NCI-H1048 (cell line): ENCODE measurements at regions not wholly inside any gene's neighbourhood (a gene's known extent, or its start where the extent isn't known, plus 50 kb on each side); places are given as distances from the start of the nearest gene placed in this dataset.
"Not testable (repeated sequence)": the region's sequence is repeated elsewhere in the genome, so short reads cannot be mapped to it uniquely, and the experiment has no call there.

Experiments
- DNase-seq: peaks from one replicate; lab custom pipeline; 2025; lab: John Stamatoyannopoulos, UW

GRCh38 chr12:59517522-59517921 is 78.3 kb upstream of the SLC16A7 start:
- no peak for DNase-seq

GRCh38 chr12:59500915-59501314 is 94.9 kb upstream of the SLC16A7 start:
- no peak for DNase-seq

GRCh38 chr12:59500335-59500734 is 95.5 kb upstream of the SLC16A7 start:
- no peak for DNase-seq

- no peak for DNase-seq
These were observed 96.1 kb upstream of the SLC16A7 start for GRCh38 chr12:59499774-59500173.

- DNase-seq: no peak
These were observed 101.2 kb upstream of the SLC16A7 start for GRCh38 chr12:59494617-59495016.

GRCh38 chr12:59491877-59492276 is 104.0 kb upstream of the SLC16A7 start:
- DNase-seq: no peak

GRCh38 chr12:59486827-59487226 is 109.0 kb upstream of the SLC16A7 start:
- no peak for DNase-seq

GRCh38 chr12:59484575-59484974 is 111.3 kb upstream of the SLC16A7 start:
- DNase-seq: no peak

GRCh38 chr12:59474236-59474635 is 121.6 kb upstream of the SLC16A7 start:
- DNase-seq: not testable (repeated sequence)

GRCh38 chr12:59472273-59472672 is 123.6 kb upstream of the SLC16A7 start:
- no peak for DNase-seq

GRCh38 chr12:59459966-59460660 is 135.7 kb upstream of the SLC16A7 start:
- no peak for DNase-seq

- no peak for DNase-seq
These were observed 142.4 kb upstream of the SLC16A7 start for GRCh38 chr12:59453475-59453874.

- no peak for DNase-seq
These were observed 143.1 kb upstream of the SLC16A7 start for GRCh38 chr12:59452746-59453145.

- no peak for DNase-seq
These were observed 143.6 kb upstream of the SLC16A7 start for GRCh38 chr12:59452259-59452658.

- no peak for DNase-seq
These were observed 149.7 kb upstream of the SLC16A7 start for GRCh38 chr12:59446116-59446515.

- DNase-seq: no peak
These were observed 150.9 kb upstream of the SLC16A7 start for GRCh38 chr12:59444932-59445331.

- DNase-seq: no peak
These were observed 163.8 kb upstream of the SLC16A7 start for GRCh38 chr12:59432057-59432456.

GRCh38 chr12:59431266-59431665 is 164.6 kb upstream of the SLC16A7 start:
- DNase-seq: no peak

- DNase-seq: no peak
These were observed 166.1 kb upstream of the SLC16A7 start for GRCh38 chr12:59429766-59430165.

GRCh38 chr12:59425798-59426197 is 170.0 kb upstream of the SLC16A7 start:
- no peak for DNase-seq

GRCh38 chr12:59424666-59425065 is 171.2 kb upstream of the SLC16A7 start:
- DNase-seq: not testable (repeated sequence)

- no peak for DNase-seq
These were observed 181.8 kb upstream of the SLC16A7 start for GRCh38 chr12:59414051-59414450.

- no peak for DNase-seq
These were observed 187.4 kb upstream of the SLC16A7 start for GRCh38 chr12:59408431-59408830.

- DNase-seq: no peak
These were observed 188.0 kb upstream of the SLC16A7 start for GRCh38 chr12:59407799-59408198.
